C4-2B (cell line): ENCODE measurements at regions not wholly inside any gene's neighbourhood (a gene's known extent, or its start where the extent isn't known, plus 50 kb on each side); places are given as distances from the start of the nearest gene placed in this dataset.

ENCODE experiments used
- ZFX ChIP-seq: fragments of 450-650 bp; IDR thresholded peaks from 2 replicates; pipeline ENCODE4 v1.6.1; 2017
- TF ChIP-seq, protein P1 (sequence below): fragments of 450-650 bp; conservative IDR thresholded peaks from 2 replicates; pipeline ENCODE4 v1.5.1; 2017; ENCODE audit warnings: mild to moderate bottlenecking

DNA sequence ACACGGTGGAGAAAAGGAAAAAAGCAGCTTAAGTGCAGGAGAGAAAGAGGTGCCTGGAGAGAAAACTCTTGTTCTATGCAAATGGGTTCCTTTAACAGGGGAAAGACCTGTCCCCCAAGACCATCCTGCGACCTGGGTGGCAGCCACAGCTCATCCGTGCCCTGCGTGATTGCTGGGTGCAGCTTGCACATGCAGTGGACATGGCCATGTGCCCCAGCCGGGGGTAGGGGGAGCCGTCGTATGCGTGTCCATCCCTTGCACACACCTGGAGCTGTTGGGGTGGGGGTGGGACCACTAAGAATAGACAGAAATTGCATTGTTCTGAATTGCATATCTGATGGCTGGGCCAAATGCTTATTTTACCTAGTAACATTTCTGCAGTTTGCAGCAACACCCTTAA lies 171.9 kb downstream of the GUCY2F start:
- TF ChIP-seq, protein P1, sequence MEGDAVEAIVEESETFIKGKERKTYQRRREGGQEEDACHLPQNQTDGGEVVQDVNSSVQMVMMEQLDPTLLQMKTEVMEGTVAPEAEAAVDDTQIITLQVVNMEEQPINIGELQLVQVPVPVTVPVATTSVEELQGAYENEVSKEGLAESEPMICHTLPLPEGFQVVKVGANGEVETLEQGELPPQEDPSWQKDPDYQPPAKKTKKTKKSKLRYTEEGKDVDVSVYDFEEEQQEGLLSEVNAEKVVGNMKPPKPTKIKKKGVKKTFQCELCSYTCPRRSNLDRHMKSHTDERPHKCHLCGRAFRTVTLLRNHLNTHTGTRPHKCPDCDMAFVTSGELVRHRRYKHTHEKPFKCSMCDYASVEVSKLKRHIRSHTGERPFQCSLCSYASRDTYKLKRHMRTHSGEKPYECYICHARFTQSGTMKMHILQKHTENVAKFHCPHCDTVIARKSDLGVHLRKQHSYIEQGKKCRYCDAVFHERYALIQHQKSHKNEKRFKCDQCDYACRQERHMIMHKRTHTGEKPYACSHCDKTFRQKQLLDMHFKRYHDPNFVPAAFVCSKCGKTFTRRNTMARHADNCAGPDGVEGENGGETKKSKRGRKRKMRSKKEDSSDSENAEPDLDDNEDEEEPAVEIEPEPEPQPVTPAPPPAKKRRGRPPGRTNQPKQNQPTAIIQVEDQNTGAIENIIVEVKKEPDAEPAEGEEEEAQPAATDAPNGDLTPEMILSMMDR, result no peak
- no peak for TF ChIP-seq ZFX
